ENCODE measurements at regions not wholly inside any gene's neighbourhood (a gene's known extent, or its start where the extent isn't known, plus 50 kb on each side); places are given as distances from the start of the nearest gene placed in this dataset.

DNA sequence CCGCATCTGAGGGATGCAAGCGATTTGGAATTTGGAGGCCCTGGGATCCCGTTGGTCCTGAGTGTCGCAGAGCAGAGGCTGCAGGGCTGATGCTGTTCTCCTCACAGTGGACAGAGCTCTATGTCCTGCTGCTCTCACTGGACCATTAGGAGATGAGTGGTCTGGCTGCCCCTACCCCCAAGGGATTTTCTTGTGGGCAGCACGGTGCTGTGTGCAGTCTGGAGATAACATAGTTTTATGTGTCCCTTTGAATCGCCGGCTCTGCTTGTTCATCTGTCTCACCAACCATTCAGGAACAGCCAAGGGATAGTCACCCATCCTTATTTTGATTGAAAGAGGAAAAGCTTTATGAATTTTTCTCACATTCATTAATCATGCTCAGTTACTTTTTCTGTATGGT is 49.9 kb downstream of the CHRM3 start:
- H2AK5ac ChIP-seq (ENCODE audit: low read length) = no peak overlapping the region
- no peak overlapping the region for H4K91ac ChIP-seq (ENCODE audit: low read depth, low read length)
- H3K9me3 ChIP-seq (ENCODE audit: insufficient read depth, low read depth, low read length) = no peaks in the 10 kb centered on the region
- no peak overlapping the region for H3K9ac ChIP-seq (ENCODE audit: low read length)
- H4K8ac ChIP-seq (ENCODE audit: low read depth, low read length) = no peak overlapping the region
- H3K27ac ChIP-seq (ENCODE audit: low read depth, low read length) = no peak overlapping the region
- no peak overlapping the region for H3K4ac ChIP-seq (ENCODE audit: low read depth, low read length)
- no peaks in the 10 kb centered on the region for H3K79me1 ChIP-seq (ENCODE audit: low read length)
- no peak for DNase-seq
- no peak overlapping the region for H3K23ac ChIP-seq (ENCODE audit: low read length)
- no peak overlapping the region for H2BK12ac ChIP-seq (ENCODE audit: low read length)
- H3K14ac ChIP-seq (ENCODE audit: low read length) = no peak overlapping the region
- no peak overlapping the region for H3K4me3 ChIP-seq (ENCODE audit: low read depth, low read length)
- H3K79me2 ChIP-seq (ENCODE audit: control insufficient read depth, insufficient read depth, low read length, poor library complexity) = no peaks in the 10 kb centered on the region
- WGBS (ENCODE audit: extremely low coverage, insufficient coverage, insufficient read length) = no CpG with 5 or more reads among the region's 7 CpGs
- no peak overlapping the region for H2BK5ac ChIP-seq (ENCODE audit: low read depth, low read length, poor library complexity)
- no peak overlapping the region for H4K12ac ChIP-seq (ENCODE audit: low read depth, low read length)
- no peak overlapping the region for H3K18ac ChIP-seq (ENCODE audit: low read length)
- H3K36me3 ChIP-seq (ENCODE audit: control insufficient read depth in 1 of 2, insufficient read depth in 2 of 2, low read length in 2 of 2) = no peaks in the 10 kb centered on the region
- H3K4me2 ChIP-seq (ENCODE audit: low read length) = no peak overlapping the region
- no peaks in the 10 kb centered on the region for H3K27me3 ChIP-seq (ENCODE audit: insufficient read depth, low read length)
- H2AFZ ChIP-seq (ENCODE audit: insufficient read depth, low read length, poor library complexity) = no peak overlapping the region
- no peaks in the 10 kb centered on the region for H3K4me1 ChIP-seq (ENCODE audit: control insufficient read depth in 1 of 2, insufficient read depth in 2 of 2, low read length in 2 of 2)
- H2BK120ac ChIP-seq (ENCODE audit: insufficient read depth, low read length, poor library complexity) = no peak overlapping the region

DNA sequence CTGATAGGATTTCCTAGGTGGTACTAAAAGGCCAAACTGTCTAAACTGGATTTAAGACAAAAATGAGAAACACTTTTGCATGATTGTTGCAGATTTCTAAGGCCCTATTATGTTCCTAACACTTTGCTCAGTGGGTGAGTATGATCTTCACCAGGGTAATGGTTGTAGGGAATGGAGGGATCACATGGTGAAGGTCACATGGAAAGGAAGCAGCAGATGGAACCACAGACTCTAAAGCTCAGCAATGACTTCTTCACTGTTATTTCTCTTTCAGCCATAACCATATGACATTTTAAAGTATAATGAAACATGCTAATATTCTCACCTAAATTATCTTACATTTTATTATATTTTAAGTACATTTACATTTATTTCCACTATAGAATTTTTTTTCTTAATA is 51.5 kb downstream of the CHRM3 start:
- no peak overlapping the region for H3K4me3 ChIP-seq (ENCODE audit: low read depth, low read length)
- H3K79me2 ChIP-seq (ENCODE audit: control insufficient read depth, insufficient read depth, low read length, poor library complexity) = no peaks in the 10 kb centered on the region
- no peak overlapping the region for H3K27ac ChIP-seq (ENCODE audit: low read depth, low read length)
- H3K4ac ChIP-seq (ENCODE audit: low read depth, low read length) = no peak overlapping the region
- no peak overlapping the region for H2AK5ac ChIP-seq (ENCODE audit: low read length)
- no peak overlapping the region for H4K8ac ChIP-seq (ENCODE audit: low read depth, low read length)
- no peaks in the 10 kb centered on the region for H3K9me3 ChIP-seq (ENCODE audit: insufficient read depth, low read depth, low read length)
- H3K27me3 ChIP-seq (ENCODE audit: insufficient read depth, low read length) = no peaks in the 10 kb centered on the region
- no peaks in the 10 kb centered on the region for H3K4me1 ChIP-seq (ENCODE audit: control insufficient read depth in 1 of 2, insufficient read depth in 2 of 2, low read length in 2 of 2)
- H4K91ac ChIP-seq (ENCODE audit: low read depth, low read length) = no peak overlapping the region
- no peak overlapping the region for H3K18ac ChIP-seq (ENCODE audit: low read length)
- no peaks in the 10 kb centered on the region for H3K36me3 ChIP-seq (ENCODE audit: control insufficient read depth in 1 of 2, insufficient read depth in 2 of 2, low read length in 2 of 2)
- no peaks in the 10 kb centered on the region for H3K79me1 ChIP-seq (ENCODE audit: low read length)
- DNase-seq = no peak
- no peak overlapping the region for H2BK120ac ChIP-seq (ENCODE audit: insufficient read depth, low read length, poor library complexity)
- H2BK5ac ChIP-seq (ENCODE audit: low read depth, low read length, poor library complexity) = no peak overlapping the region
- H4K12ac ChIP-seq (ENCODE audit: low read depth, low read length) = no peak overlapping the region
- H2AFZ ChIP-seq (ENCODE audit: insufficient read depth, low read length, poor library complexity) = no peak overlapping the region
- H3K23ac ChIP-seq (ENCODE audit: low read length) = no peak overlapping the region
- H3K14ac ChIP-seq (ENCODE audit: low read length) = no peak overlapping the region
- no peak overlapping the region for H3K9ac ChIP-seq (ENCODE audit: low read length)
- H3K4me2 ChIP-seq (ENCODE audit: low read length) = no peak overlapping the region
- H2BK12ac ChIP-seq (ENCODE audit: low read length) = no peak overlapping the region

DNA sequence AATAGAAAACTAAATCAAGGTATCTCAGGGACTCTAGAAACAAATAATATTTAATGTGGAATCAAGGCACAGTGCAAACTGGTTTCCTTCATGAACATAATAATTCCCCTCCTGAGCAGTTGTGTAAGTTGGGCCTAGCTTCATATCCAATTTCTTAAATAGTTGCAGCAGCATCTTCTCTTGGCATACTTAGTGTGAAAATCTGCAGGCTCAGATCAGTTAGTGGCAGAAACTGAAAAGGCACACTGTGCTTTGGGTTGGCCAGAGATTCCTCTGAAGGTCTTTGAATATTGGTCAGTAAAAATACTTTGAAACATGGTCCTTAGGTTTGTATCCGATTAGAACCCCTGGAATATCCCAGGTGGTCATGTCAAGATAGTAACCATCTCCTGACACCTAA is 52.5 kb downstream of the CHRM3 start:
- Histone ChIP-seq H4K8ac (ENCODE audit: low read depth, low read length) (no peak overlapping the region), H3K4me2 (ENCODE audit: low read length) (no peak overlapping the region), H3K23ac (ENCODE audit: low read length) (no peak overlapping the region), H4K12ac (ENCODE audit: low read depth, low read length) (no peak overlapping the region), H2AFZ (ENCODE audit: insufficient read depth, low read length, poor library complexity) (no peak overlapping the region), H3K14ac (ENCODE audit: low read length) (no peak overlapping the region), H3K4me3 (ENCODE audit: low read depth, low read length) (no peak overlapping the region), H3K18ac (ENCODE audit: low read length) (no peak overlapping the region), H3K27me3 (ENCODE audit: insufficient read depth, low read length) (no peaks in the 10 kb centered on the region), H3K9me3 (ENCODE audit: insufficient read depth, low read depth, low read length) (no peaks in the 10 kb centered on the region), H2BK5ac (ENCODE audit: low read depth, low read length, poor library complexity) (no peak overlapping the region), H3K36me3 (ENCODE audit: control insufficient read depth in 1 of 2, insufficient read depth in 2 of 2, low read length in 2 of 2) (no peaks in the 10 kb centered on the region), H3K4ac (ENCODE audit: low read depth, low read length) (no peak overlapping the region), H3K79me1 (ENCODE audit: low read length) (no peaks in the 10 kb centered on the region), H4K91ac (ENCODE audit: low read depth, low read length) (no peak overlapping the region), H2BK120ac (ENCODE audit: insufficient read depth, low read length, poor library complexity) (no peak overlapping the region), H3K9ac (ENCODE audit: low read length) (no peak overlapping the region), H3K4me1 (ENCODE audit: control insufficient read depth in 1 of 2, insufficient read depth in 2 of 2, low read length in 2 of 2) (no peaks in the 10 kb centered on the region), H2AK5ac (ENCODE audit: low read length) (no peak overlapping the region), H3K79me2 (ENCODE audit: control insufficient read depth, insufficient read depth, low read length, poor library complexity) (no peaks in the 10 kb centered on the region), H2BK12ac (ENCODE audit: low read length) (no peak overlapping the region), H3K27ac (ENCODE audit: low read depth, low read length) (no peak overlapping the region)
- no peak for DNase-seq
- WGBS (ENCODE audit: extremely low coverage, insufficient coverage, insufficient read length) = no CpG with 5 or more reads among the region's 1 CpG

DNA sequence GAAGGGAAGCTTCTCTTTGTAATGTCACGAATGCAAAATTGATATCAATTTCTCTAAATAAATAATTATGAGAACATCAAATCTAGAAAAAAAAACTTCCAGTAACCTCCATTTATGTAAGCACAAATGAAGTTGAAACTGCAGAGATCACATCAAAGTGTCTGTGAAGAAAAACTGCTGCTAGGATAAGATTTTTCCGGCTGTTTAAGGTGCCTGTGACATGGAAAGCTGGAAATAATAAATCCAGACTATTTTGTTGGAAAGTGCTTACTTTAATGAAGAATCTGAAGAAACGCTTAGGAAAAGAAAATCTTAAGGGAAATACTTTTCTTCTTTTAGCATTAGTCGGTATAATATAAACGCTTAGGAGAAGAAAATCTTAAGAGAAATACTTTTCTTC is 57.0 kb downstream of the CHRM3 start:
- no peak overlapping the region for H3K9ac ChIP-seq (ENCODE audit: low read length)
- no peak overlapping the region for H3K4ac ChIP-seq (ENCODE audit: low read depth, low read length)
- no peak overlapping the region for H2BK120ac ChIP-seq (ENCODE audit: insufficient read depth, low read length, poor library complexity)
- H4K8ac ChIP-seq (ENCODE audit: low read depth, low read length) = no peak overlapping the region
- no peak overlapping the region for H2AFZ ChIP-seq (ENCODE audit: insufficient read depth, low read length, poor library complexity)
- no peak for DNase-seq
- no peak overlapping the region for H3K4me3 ChIP-seq (ENCODE audit: low read depth, low read length)
- no peak overlapping the region for H3K14ac ChIP-seq (ENCODE audit: low read length)
- no peaks in the 10 kb centered on the region for H3K27me3 ChIP-seq (ENCODE audit: insufficient read depth, low read length)
- no CpG with 5 or more reads among the region's 5 CpGs for WGBS (ENCODE audit: extremely low coverage, insufficient coverage, insufficient read length)
- no peak overlapping the region for H4K12ac ChIP-seq (ENCODE audit: low read depth, low read length)
- no peaks in the 10 kb centered on the region for H3K79me1 ChIP-seq (ENCODE audit: low read length)
- no peak overlapping the region for H4K91ac ChIP-seq (ENCODE audit: low read depth, low read length)
- no peaks in the 10 kb centered on the region for H3K9me3 ChIP-seq (ENCODE audit: insufficient read depth, low read depth, low read length)
- H3K18ac ChIP-seq (ENCODE audit: low read length) = no peak overlapping the region
- no peak overlapping the region for H3K4me2 ChIP-seq (ENCODE audit: low read length)
- H3K23ac ChIP-seq (ENCODE audit: low read length) = no peak overlapping the region
- no peaks in the 10 kb centered on the region for H3K4me1 ChIP-seq (ENCODE audit: control insufficient read depth in 1 of 2, insufficient read depth in 2 of 2, low read length in 2 of 2)
- no peaks in the 10 kb centered on the region for H3K36me3 ChIP-seq (ENCODE audit: control insufficient read depth in 1 of 2, insufficient read depth in 2 of 2, low read length in 2 of 2)
- H3K79me2 ChIP-seq (ENCODE audit: control insufficient read depth, insufficient read depth, low read length, poor library complexity) = no peaks in the 10 kb centered on the region
- no peak overlapping the region for H2AK5ac ChIP-seq (ENCODE audit: low read length)
- no peak overlapping the region for H3K27ac ChIP-seq (ENCODE audit: low read depth, low read length)
- no peak overlapping the region for H2BK5ac ChIP-seq (ENCODE audit: low read depth, low read length, poor library complexity)
- no peak overlapping the region for H2BK12ac ChIP-seq (ENCODE audit: low read length)

DNA sequence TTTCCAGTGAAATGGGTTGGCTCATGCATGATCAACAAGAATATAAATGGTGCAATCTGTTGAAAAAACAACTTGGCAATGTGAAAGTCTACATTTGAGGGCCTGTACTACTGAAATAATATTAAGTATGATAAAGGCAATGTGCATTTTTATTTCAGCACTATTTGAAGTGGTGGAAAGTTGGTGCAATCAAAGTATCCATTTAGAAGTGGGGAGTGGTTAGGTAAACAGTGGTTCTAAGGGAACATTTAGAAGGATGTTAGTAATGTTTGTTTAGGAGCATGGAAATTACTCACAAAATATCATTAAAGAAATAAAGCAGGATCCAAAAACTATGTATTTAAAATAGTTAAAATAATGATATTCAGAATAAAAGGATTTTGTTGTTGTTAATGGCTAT is 60.2 kb downstream of the CHRM3 start:
- Histone ChIP-seq H2BK120ac (ENCODE audit: insufficient read depth, low read length, poor library complexity) (no peak overlapping the region), H4K8ac (ENCODE audit: low read depth, low read length) (no peak overlapping the region), H4K91ac (ENCODE audit: low read depth, low read length) (no peak overlapping the region), H2BK12ac (ENCODE audit: low read length) (no peak overlapping the region), H2BK5ac (ENCODE audit: low read depth, low read length, poor library complexity) (no peak overlapping the region), H3K14ac (ENCODE audit: low read length) (no peak overlapping the region), H3K9ac (ENCODE audit: low read length) (no peak overlapping the region), H3K9me3 (ENCODE audit: insufficient read depth, low read depth, low read length) (no peaks in the 10 kb centered on the region), H3K79me2 (ENCODE audit: control insufficient read depth, insufficient read depth, low read length, poor library complexity) (no peaks in the 10 kb centered on the region), H3K4ac (ENCODE audit: low read depth, low read length) (no peak overlapping the region), H3K79me1 (ENCODE audit: low read length) (no peaks in the 10 kb centered on the region), H3K18ac (ENCODE audit: low read length) (no peak overlapping the region), H3K27ac (ENCODE audit: low read depth, low read length) (no peak overlapping the region), H3K27me3 (ENCODE audit: insufficient read depth, low read length) (no peaks in the 10 kb centered on the region), H2AFZ (ENCODE audit: insufficient read depth, low read length, poor library complexity) (no peak overlapping the region), H3K36me3 (ENCODE audit: control insufficient read depth in 1 of 2, insufficient read depth in 2 of 2, low read length in 2 of 2) (no peaks in the 10 kb centered on the region), H4K12ac (ENCODE audit: low read depth, low read length) (no peak overlapping the region), H3K23ac (ENCODE audit: low read length) (no peak overlapping the region), H3K4me1 (ENCODE audit: control insufficient read depth in 1 of 2, insufficient read depth in 2 of 2, low read length in 2 of 2) (no peaks in the 10 kb centered on the region), H3K4me2 (ENCODE audit: low read length) (no peak overlapping the region), H3K4me3 (ENCODE audit: low read depth, low read length) (no peak overlapping the region), H2AK5ac (ENCODE audit: low read length) (no peak overlapping the region)
- DNase-seq = no peak

All from trophoblast cell (in vitro differentiated cells and primary cell).